ENCODE measurements at regions not wholly inside any gene's neighbourhood (a gene's known extent, or its start where the extent isn't known, plus 50 kb on each side); places are given as distances from the start of the nearest gene placed in this dataset.

DNA sequence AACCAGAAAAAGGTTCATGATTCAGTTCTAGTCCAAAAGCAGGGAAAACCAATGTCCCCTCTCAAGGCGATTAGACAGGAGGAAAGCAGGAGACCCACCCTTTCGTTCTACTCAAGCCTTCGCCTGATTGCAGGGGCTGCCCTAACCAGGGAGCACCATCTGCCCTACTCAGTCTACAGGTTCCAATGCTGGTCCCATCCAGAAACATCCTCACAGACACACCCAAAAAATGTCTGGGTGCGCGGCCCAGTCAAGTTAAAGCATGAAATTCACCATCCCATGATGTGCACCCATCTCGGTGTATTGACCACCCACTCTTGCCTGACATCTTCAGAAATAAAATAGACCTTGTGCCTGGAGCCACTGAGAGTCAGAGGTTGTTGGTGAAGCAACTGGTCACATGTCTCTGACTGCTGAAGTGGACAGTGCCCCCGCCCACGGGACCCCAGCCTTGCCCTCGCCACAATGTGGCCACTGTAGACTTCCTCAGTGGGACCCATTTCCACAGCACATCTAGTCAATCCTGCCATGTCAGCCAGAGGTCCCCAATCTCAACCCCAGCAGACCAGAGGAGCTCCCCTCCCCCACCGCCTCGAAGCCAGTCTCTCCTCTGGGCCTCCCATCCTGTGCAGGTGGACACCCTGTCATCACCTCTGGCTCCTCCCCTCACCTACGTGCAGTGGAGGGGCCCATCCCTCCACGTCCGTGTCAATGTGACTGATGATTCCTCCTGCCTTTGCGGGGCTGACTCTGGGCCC lies 116.3 kb upstream of the PPP2R2D start:
- H3K4me1 ChIP-seq = no peaks in the 10 kb centered on the region
- no peak for DNase-seq
- H3K9me3 ChIP-seq = no peaks in the 10 kb centered on the region
- ATAC-seq = no peak
- WGBS, 3 donors = 88 to 94% (median 91%) methylated on average over 15 of the region's 15 CpGs
- H3K27me3 ChIP-seq (ENCODE audit: insufficient read depth in 3 of 3, low read length in 2 of 3) = no peaks in the 10 kb centered on the region
- H3K36me3 ChIP-seq (ENCODE audit: insufficient read depth in 1 of 2, low read depth in 1 of 2) = no peaks in the 10 kb centered on the region
- TF ChIP-seq, protein P1, sequence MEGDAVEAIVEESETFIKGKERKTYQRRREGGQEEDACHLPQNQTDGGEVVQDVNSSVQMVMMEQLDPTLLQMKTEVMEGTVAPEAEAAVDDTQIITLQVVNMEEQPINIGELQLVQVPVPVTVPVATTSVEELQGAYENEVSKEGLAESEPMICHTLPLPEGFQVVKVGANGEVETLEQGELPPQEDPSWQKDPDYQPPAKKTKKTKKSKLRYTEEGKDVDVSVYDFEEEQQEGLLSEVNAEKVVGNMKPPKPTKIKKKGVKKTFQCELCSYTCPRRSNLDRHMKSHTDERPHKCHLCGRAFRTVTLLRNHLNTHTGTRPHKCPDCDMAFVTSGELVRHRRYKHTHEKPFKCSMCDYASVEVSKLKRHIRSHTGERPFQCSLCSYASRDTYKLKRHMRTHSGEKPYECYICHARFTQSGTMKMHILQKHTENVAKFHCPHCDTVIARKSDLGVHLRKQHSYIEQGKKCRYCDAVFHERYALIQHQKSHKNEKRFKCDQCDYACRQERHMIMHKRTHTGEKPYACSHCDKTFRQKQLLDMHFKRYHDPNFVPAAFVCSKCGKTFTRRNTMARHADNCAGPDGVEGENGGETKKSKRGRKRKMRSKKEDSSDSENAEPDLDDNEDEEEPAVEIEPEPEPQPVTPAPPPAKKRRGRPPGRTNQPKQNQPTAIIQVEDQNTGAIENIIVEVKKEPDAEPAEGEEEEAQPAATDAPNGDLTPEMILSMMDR (IDR thresholded peaks at IDR 0.05) = no peak
- no peak overlapping the region for H3K4me3 ChIP-seq
- intact Hi-C loops (cut with DNase I) = loop anchor here (5.0 kb wide), 2 partner anchors 332 to 1592 kb away; no protein-coding TSS in a partner anchor
- H3K27ac ChIP-seq = no peak overlapping the region

DNA sequence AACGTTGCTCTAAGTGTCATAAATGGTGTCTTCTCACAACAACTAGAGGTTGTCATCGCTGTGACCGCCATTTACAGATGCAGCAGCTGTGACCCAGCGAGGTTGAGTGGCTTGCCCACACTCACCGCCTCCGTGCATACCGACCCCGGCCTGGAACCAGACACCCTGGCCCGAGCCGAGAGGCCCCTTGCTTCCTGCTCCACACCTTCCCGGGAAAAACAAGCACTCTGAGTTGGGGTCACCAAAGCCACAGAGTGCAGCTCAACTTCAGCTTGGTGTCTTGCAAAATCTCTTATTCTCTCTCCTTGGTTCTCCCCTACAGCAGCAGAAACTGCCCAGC lies 115.7 kb upstream of the PPP2R2D start:
- ATAC-seq = no peak
- no peak for DNase-seq
- WGBS, 3 donors = 79 to 88% (median 86%) methylated on average over 11 of the region's 11 CpGs

DNA sequence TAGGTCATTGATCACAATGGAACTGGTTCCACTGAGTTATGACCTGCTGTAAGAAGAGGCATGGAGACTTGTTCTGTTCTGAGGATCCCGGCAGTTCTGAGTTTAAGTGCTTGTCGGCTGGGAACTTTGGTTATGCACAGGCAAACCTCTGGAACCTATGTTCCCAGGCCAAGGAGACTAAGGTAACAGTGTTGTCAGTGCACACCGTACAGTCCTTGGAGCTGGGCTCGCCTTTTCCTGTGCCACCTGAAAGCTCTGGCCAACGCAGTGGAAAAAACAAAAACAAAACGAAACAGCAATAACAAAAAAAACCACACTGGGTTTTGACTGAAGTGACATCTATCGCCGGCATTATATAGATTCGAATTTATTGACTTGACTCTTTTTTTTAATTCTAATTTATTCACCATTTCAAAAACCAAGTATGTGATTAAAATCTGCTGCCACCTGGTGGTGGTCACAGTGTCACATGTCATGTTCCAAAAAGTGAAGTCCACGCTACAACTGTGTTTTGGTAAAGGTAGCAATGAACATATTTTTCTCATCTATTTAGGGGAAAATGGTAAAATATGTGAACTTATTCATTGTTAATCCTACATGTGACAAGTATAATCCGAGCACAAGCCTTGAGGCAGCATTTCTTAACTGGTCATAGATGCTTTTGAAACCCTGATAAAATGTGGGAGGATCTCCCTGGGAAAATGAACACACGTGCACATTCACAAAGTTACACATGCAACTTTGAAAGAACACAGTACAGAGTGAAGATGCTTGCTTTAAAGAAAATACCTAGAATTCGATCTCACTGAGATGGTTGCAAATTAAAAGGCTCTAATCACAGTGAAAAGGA lies 113.8 kb upstream of the PPP2R2D start:
- intact Hi-C loops (cut with DNase I) = loop anchor here (5.0 kb wide), 2 partner anchors 335 to 1595 kb away; no protein-coding TSS in a partner anchor
- TF ChIP-seq, protein P1 (IDR thresholded peaks at IDR 0.05) = peak; percentile 68
- DNase-seq (no peak), ATAC-seq (no peak)
- Histone ChIP-seq H3K9me3 (no peaks in the 10 kb centered on the region), H3K36me3 (ENCODE audit: insufficient read depth in 1 of 2, low read depth in 1 of 2) (no peaks in the 10 kb centered on the region), H3K4me1 (no peaks in the 10 kb centered on the region), H3K4me3 (no peak overlapping the region), H3K27me3 (ENCODE audit: insufficient read depth in 3 of 3, low read length in 2 of 3) (peaks cover 0 to under 1% (median 0%) of the 10 kb centered on the region in 3 donors), H3K27ac (no peak overlapping the region)
- WGBS, 3 donors = 48 to 53% (median 52%) methylated on average over 13 of the region's 13 CpGs

More for the DNA sequence above, 115.7 kb upstream of the PPP2R2D start:
- no peaks in the 10 kb centered on the region for H3K4me1 ChIP-seq
- no peaks in the 10 kb centered on the region for H3K36me3 ChIP-seq (ENCODE audit: insufficient read depth in 1 of 2, low read depth in 1 of 2)
- H3K4me3 ChIP-seq = no peak overlapping the region
- no peak overlapping the region for H3K27ac ChIP-seq
- no peaks in the 10 kb centered on the region for H3K9me3 ChIP-seq
- intact Hi-C loops (cut with DNase I) = loop anchor here (5.0 kb wide), 2 partner anchors 333 to 1593 kb away; no protein-coding TSS in a partner anchor
- TF ChIP-seq, protein P1 (IDR thresholded peaks at IDR 0.05) = no peak
- H3K27me3 ChIP-seq (ENCODE audit: insufficient read depth in 3 of 3, low read length in 2 of 3) = no peaks in the 10 kb centered on the region

DNA sequence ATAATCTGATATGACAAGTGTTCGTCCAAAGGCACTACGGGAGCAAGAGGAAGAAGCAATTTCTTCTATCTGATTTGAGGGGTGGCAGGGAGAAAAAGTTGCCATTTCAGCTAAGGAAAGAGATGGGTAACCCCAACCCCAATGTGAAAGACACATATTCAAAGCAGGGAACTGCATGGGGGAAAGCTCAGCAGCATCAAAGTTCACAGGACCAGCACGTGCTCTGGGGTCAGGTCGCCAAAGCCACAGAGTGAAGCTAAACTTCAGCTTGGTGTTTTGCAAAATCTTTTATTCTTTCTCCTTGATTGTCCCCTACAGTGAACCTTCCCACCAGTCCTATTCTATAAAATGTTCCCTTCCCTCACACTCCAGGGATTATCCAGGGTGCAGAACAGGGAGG lies 112.8 kb upstream of the PPP2R2D start:
- Histone ChIP-seq H3K27ac (no peak overlapping the region), H3K36me3 (ENCODE audit: insufficient read depth in 1 of 2, low read depth in 1 of 2) (no peaks in the 10 kb centered on the region), H3K4me1 (no peaks in the 10 kb centered on the region), H3K4me3 (no peak overlapping the region), H3K9me3 (no peaks in the 10 kb centered on the region), H3K27me3 (ENCODE audit: insufficient read depth in 3 of 3, low read length in 2 of 3) (peaks cover 0 to 6% (median 0%) of the 10 kb centered on the region in 3 donors)
- 82 to 94% (median 84%) methylated on average over 4 of the region's 4 CpGs for WGBS, 3 donors
- DNase-seq = no peak
- TF ChIP-seq, protein P1 (IDR thresholded peaks at IDR 0.05) = no peak
- no peak for ATAC-seq
- intact Hi-C loops (cut with DNase I) = loop anchor here (5.0 kb wide), 2 partner anchors 336 to 1596 kb away; no protein-coding TSS in a partner anchor
